ENCODE measurements at regions not wholly inside any gene's neighbourhood (a gene's known extent, or its start where the extent isn't known, plus 50 kb on each side); places are given as distances from the start of the nearest gene placed in this dataset.

- TF ChIP-seq CTCF (IDR thresholded peaks at IDR 0.05; ENCODE audit: unreplicated experiment in 3 of 3) = no peak
- Mint-ChIP-seq H3K9me3 (peaks cover 36% of the 10 kb centered on the region), H3K4me3 (no peak overlapping the region), H3K27ac (no peak overlapping the region), H3K36me3 (ENCODE audit: low read depth) (no peaks in the 10 kb centered on the region), H3K4me1 (no peaks in the 10 kb centered on the region), H3K27me3 (ENCODE audit: low read depth) (no peaks in the 10 kb centered on the region)
These were observed 265.9 kb downstream of the NUP35 start for GRCh38 chr2:183390109-183390508.

- TF ChIP-seq CTCF (IDR thresholded peaks at IDR 0.05; ENCODE audit: unreplicated experiment in 3 of 3) = no peak
- H3K9me3 Mint-ChIP-seq = peaks cover 3% of the 10 kb centered on the region
- no peaks in the 10 kb centered on the region for H3K27me3 Mint-ChIP-seq (ENCODE audit: low read depth)
- no peak overlapping the region for H3K27ac Mint-ChIP-seq
- H3K4me3 Mint-ChIP-seq = no peak overlapping the region
- H3K4me1 Mint-ChIP-seq = no peaks in the 10 kb centered on the region
- H3K36me3 Mint-ChIP-seq (ENCODE audit: low read depth) = no peaks in the 10 kb centered on the region
These were observed 280.1 kb downstream of the NUP35 start for GRCh38 chr2:183404392-183404791.

- H3K9me3 Mint-ChIP-seq = peaks cover 3% of the 10 kb centered on the region
- no peaks in the 10 kb centered on the region for H3K36me3 Mint-ChIP-seq (ENCODE audit: low read depth)
- H3K4me3 Mint-ChIP-seq = no peak overlapping the region
- H3K27me3 Mint-ChIP-seq (ENCODE audit: low read depth) = no peaks in the 10 kb centered on the region
- no peak overlapping the region for H3K27ac Mint-ChIP-seq
- TF ChIP-seq CTCF (IDR thresholded peaks at IDR 0.05; ENCODE audit: unreplicated experiment in 3 of 3) = no peak
- no peaks in the 10 kb centered on the region for H3K4me1 Mint-ChIP-seq
These were observed 284.3 kb downstream of the NUP35 start for GRCh38 chr2:183408562-183408961.

- Mint-ChIP-seq H3K9me3 (no peaks in the 10 kb centered on the region), H3K27me3 (ENCODE audit: low read depth) (no peaks in the 10 kb centered on the region), H3K27ac (no peak overlapping the region)
These were observed 285.4 kb downstream of the NUP35 start for GRCh38 chr2:183409662-183410061.

GRCh38 chr2:183416753-183417152, 292.5 kb downstream of the NUP35 start:
- no peak overlapping the region for H3K27ac Mint-ChIP-seq
- no peaks in the 10 kb centered on the region for H3K27me3 Mint-ChIP-seq (ENCODE audit: low read depth)
- no peaks in the 10 kb centered on the region for H3K9me3 Mint-ChIP-seq
- no peaks in the 10 kb centered on the region for H3K4me1 Mint-ChIP-seq
- no peaks in the 10 kb centered on the region for H3K36me3 Mint-ChIP-seq (ENCODE audit: low read depth)
- no peak for TF ChIP-seq CTCF (IDR thresholded peaks at IDR 0.05; ENCODE audit: unreplicated experiment in 3 of 3)
- H3K4me3 Mint-ChIP-seq = no peak overlapping the region

More at GRCh38 chr2:183409662-183410061, 285.4 kb downstream of the NUP35 start:
- H3K4me3 Mint-ChIP-seq = no peak overlapping the region
- TF ChIP-seq CTCF (IDR thresholded peaks at IDR 0.05; ENCODE audit: unreplicated experiment in 3 of 3) = no peak
- H3K36me3 Mint-ChIP-seq (ENCODE audit: low read depth) = no peaks in the 10 kb centered on the region
- no peaks in the 10 kb centered on the region for H3K4me1 Mint-ChIP-seq

GRCh38 chr2:183426825-183427224, 302.6 kb downstream of the NUP35 start:
- Mint-ChIP-seq H3K9me3 (no peaks in the 10 kb centered on the region), H3K4me1 (no peaks in the 10 kb centered on the region)

More at GRCh38 chr2:183426825-183427224, 302.6 kb downstream of the NUP35 start:
- Mint-ChIP-seq H3K27me3 (ENCODE audit: low read depth) (no peaks in the 10 kb centered on the region), H3K36me3 (ENCODE audit: low read depth) (no peaks in the 10 kb centered on the region), H3K4me3 (no peak overlapping the region), H3K27ac (no peak overlapping the region)
- no peak for TF ChIP-seq CTCF (IDR thresholded peaks at IDR 0.05; ENCODE audit: unreplicated experiment in 3 of 3)

Measured in nephron (organoid).